ENCODE measurements at regions not wholly inside any gene's neighbourhood (a gene's known extent, or its start where the extent isn't known, plus 50 kb on each side); places are given as distances from the start of the nearest gene placed in this dataset.

GRCh38 chr6:128827675-128828464 is 55.1 kb upstream of the LAMA2 start:
- no peak for DNase-seq

GRCh38 chr6:128826606-128827005 is 56.3 kb upstream of the LAMA2 start:
- peak; percentile 49 to 59 for DNase-seq

GRCh38 chr6:128822271-128822670 is 60.7 kb upstream of the LAMA2 start:
- DNase-seq = no peak

GRCh38 chr6:128821116-128821515 is 61.8 kb upstream of the LAMA2 start:
- DNase-seq = no peak

- DNase-seq = no peak
Observed at GRCh38 chr6:128808856-128809255, 74.1 kb upstream of the LAMA2 start.

GRCh38 chr6:128807577-128807976 is 75.4 kb upstream of the LAMA2 start:
- peak in 1 of 2 experiments; percentile 57 for DNase-seq

- peak; percentile 33 to 36 for DNase-seq
Observed at GRCh38 chr6:128806261-128806660, 76.7 kb upstream of the LAMA2 start.

- DNase-seq = peak; percentile 39 to 76
Observed at GRCh38 chr6:128803911-128804310, 79.0 kb upstream of the LAMA2 start.

GRCh38 chr6:128801621-128802020 is 81.3 kb upstream of the LAMA2 start:
- DNase-seq = no peak

GRCh38 chr6:128784266-128784665 is 98.7 kb upstream of the LAMA2 start:
- DNase-seq = no peak

GRCh38 chr6:128768187-128768586 is 114.8 kb upstream of the LAMA2 start:
- no peak for DNase-seq

GRCh38 chr6:128767705-128768104 is 115.2 kb upstream of the LAMA2 start:
- DNase-seq = no peak

- DNase-seq = no peak
Observed at GRCh38 chr6:128767150-128767549, 115.8 kb upstream of the LAMA2 start.

- DNase-seq = no peak
Observed at GRCh38 chr6:128763599-128764300, 119.2 kb upstream of the LAMA2 start.

- no peak for DNase-seq
Observed at GRCh38 chr6:128759901-128760300, 123.0 kb upstream of the LAMA2 start.

GRCh38 chr6:128759447-128759846 is 123.5 kb upstream of the LAMA2 start:
- no peak for DNase-seq

- DNase-seq = no peak
Observed at GRCh38 chr6:128757961-128758360, 125.0 kb upstream of the LAMA2 start.

- DNase-seq = no peak
Observed at GRCh38 chr6:128754658-128755256, 128.2 kb upstream of the LAMA2 start.

GRCh38 chr6:128743974-128744765 is 138.8 kb upstream of the LAMA2 start:
- DNase-seq = no peak

GRCh38 chr6:128742900-128743299 is 140.0 kb upstream of the LAMA2 start:
- DNase-seq = no peak

GRCh38 chr6:128740951-128741350 is 142.0 kb upstream of the LAMA2 start:
- DNase-seq = no peak

GRCh38 chr6:128739112-128739511 is 143.8 kb upstream of the LAMA2 start:
- DNase-seq = no peak

GRCh38 chr6:128738112-128738511 is 144.8 kb upstream of the LAMA2 start:
- DNase-seq = no peak

All from NCI-H446 (cell line).